ENCODE measurements at regions not wholly inside any gene's neighbourhood (a gene's known extent, or its start where the extent isn't known, plus 50 kb on each side); places are given as distances from the start of the nearest gene placed in this dataset.

DNA sequence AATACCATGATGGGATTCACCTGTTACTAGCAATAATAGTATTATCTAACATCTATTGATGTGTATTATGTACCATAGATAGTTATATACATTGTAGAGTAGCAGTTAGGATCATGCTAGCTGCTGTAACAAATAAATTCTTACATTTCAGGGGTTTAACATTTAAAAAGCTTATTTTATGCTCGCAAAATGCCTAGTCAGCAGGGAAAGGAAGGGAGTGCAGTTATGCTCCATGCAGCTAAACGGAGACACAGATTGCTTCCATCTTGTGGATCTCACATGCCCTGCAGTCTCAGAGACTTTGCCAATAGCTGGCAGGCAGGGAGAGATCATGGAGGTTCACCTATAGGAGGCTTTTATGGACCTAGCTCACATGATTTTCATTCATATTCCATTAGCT is 364.1 kb downstream of the TOX3 start:
- TF ChIP-seq POLR2AphosphoS5 (IDR thresholded peaks at IDR 0.05; ENCODE audit: low read depth, low read length) (no peak), POLR2A (IDR thresholded peaks at IDR 0.05; ENCODE audit: low read depth, low read length) (no peak), TAF1 (IDR thresholded peaks at IDR 0.05; ENCODE audit: borderline replicate concordance, low read depth, low read length) (no peak)

Data from GM12892 (cell line).